ENCODE measurements at regions not wholly inside any gene's neighbourhood (a gene's known extent, or its start where the extent isn't known, plus 50 kb on each side); places are given as distances from the start of the nearest gene placed in this dataset.
A peak's percentile ranks its signal among the peaks of the same experiment; 100 is the strongest.

GRCh38 chr2:219707496-219708285 is 80.3 kb downstream of the SLC4A3 start:
- peaks cover 32% of the 10 kb centered on the region for H3K4me1 ChIP-seq
- intact Hi-C loops (cut with DNase I), result no loop called here
- H3K27me3 ChIP-seq, result no peaks in the 10 kb centered on the region
- no peaks in the 10 kb centered on the region for H3K9me3 ChIP-seq
- H3K27ac ChIP-seq, result no peak overlapping the region
- no peak overlapping the region for H3K4me3 ChIP-seq
- TF ChIP-seq POLR2A (IDR thresholded peaks at IDR 0.05) (no peak), POLR2AphosphoS5 (IDR thresholded peaks at IDR 0.05; ENCODE audit: insufficient read depth in 1 of 2, low read depth in 1 of 2) (no peak), CTCF (IDR thresholded peaks at IDR 0.05) (no peak)
- peak in 1 of 2 donors; percentile 7 for DNase-seq (ENCODE audit: extremely low spot score in 2 of 2)
- no peaks in the 10 kb centered on the region for H3K36me3 ChIP-seq

- Histone ChIP-seq H3K27ac (no peak overlapping the region), H3K4me3 (no peak overlapping the region), H3K9me3 (no peaks in the 10 kb centered on the region), H3K27me3 (no peaks in the 10 kb centered on the region), H3K36me3 (no peaks in the 10 kb centered on the region), H3K4me1 (peaks cover 18% of the 10 kb centered on the region)
- peak in 1 of 2 donors; percentile 12 for DNase-seq (ENCODE audit: extremely low spot score in 2 of 2)
- intact Hi-C loops (cut with DNase I), result no loop called here
- TF ChIP-seq POLR2A (IDR thresholded peaks at IDR 0.05) (no peak), POLR2AphosphoS5 (IDR thresholded peaks at IDR 0.05; ENCODE audit: insufficient read depth in 1 of 2, low read depth in 1 of 2) (peak in 1 of 2 donors; percentile 14)
Observed at GRCh38 chr2:219709331-219709761, 81.9 kb downstream of the SLC4A3 start.

- no peak overlapping the region for H3K4me3 ChIP-seq
- H3K27me3 ChIP-seq, result no peaks in the 10 kb centered on the region
- H3K36me3 ChIP-seq, result no peaks in the 10 kb centered on the region
- H3K4me1 ChIP-seq, result peaks cover 1% of the 10 kb centered on the region
- TF ChIP-seq POLR2AphosphoS5 (IDR thresholded peaks at IDR 0.05; ENCODE audit: insufficient read depth in 1 of 2, low read depth in 1 of 2), result no peak
- no peak for TF ChIP-seq CTCF (IDR thresholded peaks at IDR 0.05)
- no peak for TF ChIP-seq POLR2A (IDR thresholded peaks at IDR 0.05)
- intact Hi-C loops (cut with DNase I), result no loop called here
- peak in 1 of 2 donors; percentile 19 for DNase-seq (ENCODE audit: extremely low spot score in 2 of 2)
- H3K27ac ChIP-seq, result no peak overlapping the region
- H3K9me3 ChIP-seq, result no peaks in the 10 kb centered on the region
Observed at GRCh38 chr2:219713110-219713509, 85.7 kb downstream of the SLC4A3 start.

GRCh38 chr2:219714681-219715400 is 87.4 kb downstream of the SLC4A3 start:
- H3K36me3 ChIP-seq, result no peaks in the 10 kb centered on the region
- no peaks in the 10 kb centered on the region for H3K4me1 ChIP-seq
- TF ChIP-seq CTCF (IDR thresholded peaks at IDR 0.05) (no peak), POLR2A (IDR thresholded peaks at IDR 0.05) (no peak), POLR2AphosphoS5 (IDR thresholded peaks at IDR 0.05; ENCODE audit: insufficient read depth in 1 of 2, low read depth in 1 of 2) (no peak)
- DNase-seq (ENCODE audit: extremely low spot score in 2 of 2), result peak in 1 of 2 donors; percentile 37
- H3K27me3 ChIP-seq, result no peaks in the 10 kb centered on the region
- H3K27ac ChIP-seq, result no peak overlapping the region
- intact Hi-C loops (cut with DNase I), result no loop called here
- no peak overlapping the region for H3K4me3 ChIP-seq
- no peaks in the 10 kb centered on the region for H3K9me3 ChIP-seq

- intact Hi-C loops (cut with DNase I), result no loop called here
- no peaks in the 10 kb centered on the region for H3K27me3 ChIP-seq
- H3K9me3 ChIP-seq, result no peaks in the 10 kb centered on the region
- no peaks in the 10 kb centered on the region for H3K4me1 ChIP-seq
- DNase-seq (ENCODE audit: extremely low spot score in 2 of 2), result no peak
- no peak overlapping the region for H3K4me3 ChIP-seq
- no peaks in the 10 kb centered on the region for H3K36me3 ChIP-seq
- TF ChIP-seq POLR2A (IDR thresholded peaks at IDR 0.05), result no peak
- TF ChIP-seq POLR2AphosphoS5 (IDR thresholded peaks at IDR 0.05; ENCODE audit: insufficient read depth in 1 of 2, low read depth in 1 of 2), result no peak
- TF ChIP-seq CTCF (IDR thresholded peaks at IDR 0.05), result no peak
- H3K27ac ChIP-seq, result no peak overlapping the region
Observed at GRCh38 chr2:219718066-219718465, 90.6 kb downstream of the SLC4A3 start.
